Stimulated activated CD4-positive, alpha-beta T cell treated with anti-CD3 and anti-CD28 coated beads, Interleukin-4, amount 100 ng/mL, for 4 hours (primary cell): ENCODE measurements at regions not wholly inside any gene's neighbourhood (a gene's known extent, or its start where the extent isn't known, plus 50 kb on each side); places are given as distances from the start of the nearest gene placed in this dataset.

ENCODE experiments used
- DNase-seq, 2 experiments: peaks; one replicate each; pipeline ENCODE4 v3.0.0-alpha.2; 2020

GRCh38 chr1:57696904-57697303, 273.0 kb upstream of the DAB1 start:
- DNase-seq: no peak

- no peak for DNase-seq
Measured at GRCh38 chr1:57696043-57696442, 272.2 kb upstream of the DAB1 start.

GRCh38 chr1:57686306-57686705, 262.4 kb upstream of the DAB1 start:
- DNase-seq: no peak

- DNase-seq: no peak
Measured at GRCh38 chr1:57683037-57683942, 259.4 kb upstream of the DAB1 start.

- no peak for DNase-seq
Measured at GRCh38 chr1:57678138-57678537, 254.3 kb upstream of the DAB1 start.

- DNase-seq: no peak
Measured at GRCh38 chr1:57675776-57676175, 251.9 kb upstream of the DAB1 start.

- no peak for DNase-seq
Measured at GRCh38 chr1:57674801-57675200, 250.9 kb upstream of the DAB1 start.

GRCh38 chr1:57672346-57673140, 248.7 kb upstream of the DAB1 start:
- DNase-seq: no peak

GRCh38 chr1:57671750-57672149, 247.9 kb upstream of the DAB1 start:
- DNase-seq: no peak

- DNase-seq: no peak
Measured at GRCh38 chr1:57659804-57660203, 235.9 kb upstream of the DAB1 start.

GRCh38 chr1:57655161-57655560, 231.3 kb upstream of the DAB1 start:
- DNase-seq: no peak

GRCh38 chr1:57644667-57645066, 220.8 kb upstream of the DAB1 start:
- DNase-seq: no peak

- DNase-seq: no peak
Measured at GRCh38 chr1:57638239-57638638, 214.4 kb upstream of the DAB1 start.

GRCh38 chr1:57637155-57637554, 213.3 kb upstream of the DAB1 start:
- no peak for DNase-seq

GRCh38 chr1:57633881-57634280, 210.0 kb upstream of the DAB1 start:
- no peak for DNase-seq

- DNase-seq: no peak
Measured at GRCh38 chr1:57633056-57633455, 209.2 kb upstream of the DAB1 start.

GRCh38 chr1:57632401-57632800, 208.5 kb upstream of the DAB1 start:
- no peak for DNase-seq

- DNase-seq: no peak
Measured at GRCh38 chr1:57627612-57628011, 203.8 kb upstream of the DAB1 start.

GRCh38 chr1:57623791-57624538, 200.1 kb upstream of the DAB1 start:
- no peak for DNase-seq

- DNase-seq: no peak
Measured at GRCh38 chr1:57623039-57623790, 199.4 kb upstream of the DAB1 start.

- no peak for DNase-seq
Measured at GRCh38 chr1:57621776-57622175, 197.9 kb upstream of the DAB1 start.

GRCh38 chr1:57620605-57621004, 196.7 kb upstream of the DAB1 start:
- no peak for DNase-seq

- DNase-seq: no peak
Measured at GRCh38 chr1:57616921-57617320, 193.1 kb upstream of the DAB1 start.
